ENCODE measurements at regions not wholly inside any gene's neighbourhood (a gene's known extent, or its start where the extent isn't known, plus 50 kb on each side); places are given as distances from the start of the nearest gene placed in this dataset.

DNA sequence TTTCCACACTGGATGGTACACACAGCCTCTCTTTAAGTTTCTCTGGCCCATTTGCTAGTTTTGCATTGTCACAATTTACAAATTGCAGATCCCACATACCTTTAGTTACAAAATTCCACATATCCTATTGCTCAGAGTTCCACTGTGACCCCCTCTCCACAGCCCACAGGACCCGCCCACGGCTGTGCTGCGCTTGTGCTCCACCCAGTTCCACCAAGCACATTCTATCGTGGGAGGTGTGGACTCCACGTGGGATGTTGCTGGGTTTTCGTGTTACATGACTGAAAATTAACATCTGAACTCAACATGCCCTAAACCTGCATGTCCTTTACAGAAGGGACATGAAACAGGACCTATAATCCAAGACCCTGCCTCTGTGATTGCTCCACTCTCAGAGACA is 423.0 kb downstream of the IRS2 start:
- no peak for DNase-seq (ENCODE audit: low spot score)

DNA sequence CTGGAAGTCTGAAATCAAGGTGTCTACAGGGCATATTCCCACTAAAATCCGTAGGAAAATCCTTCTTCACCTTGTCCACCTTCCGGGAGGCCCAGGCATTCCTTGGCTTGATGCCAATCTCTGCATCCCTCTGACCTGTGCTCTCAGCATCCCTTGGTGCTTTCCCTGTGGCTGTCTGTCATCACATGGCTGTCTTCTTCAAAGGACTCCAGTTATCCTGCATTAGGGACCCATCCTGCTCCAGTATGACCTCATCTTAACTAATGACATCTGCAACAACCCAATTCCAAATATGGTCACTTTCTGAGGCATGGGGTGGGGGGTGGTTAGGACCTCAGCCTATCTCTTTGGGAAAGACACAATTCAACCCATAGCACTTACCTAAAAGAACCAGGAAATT is 423.8 kb downstream of the IRS2 start:
- DNase-seq (ENCODE audit: low spot score): no peak

DNA sequence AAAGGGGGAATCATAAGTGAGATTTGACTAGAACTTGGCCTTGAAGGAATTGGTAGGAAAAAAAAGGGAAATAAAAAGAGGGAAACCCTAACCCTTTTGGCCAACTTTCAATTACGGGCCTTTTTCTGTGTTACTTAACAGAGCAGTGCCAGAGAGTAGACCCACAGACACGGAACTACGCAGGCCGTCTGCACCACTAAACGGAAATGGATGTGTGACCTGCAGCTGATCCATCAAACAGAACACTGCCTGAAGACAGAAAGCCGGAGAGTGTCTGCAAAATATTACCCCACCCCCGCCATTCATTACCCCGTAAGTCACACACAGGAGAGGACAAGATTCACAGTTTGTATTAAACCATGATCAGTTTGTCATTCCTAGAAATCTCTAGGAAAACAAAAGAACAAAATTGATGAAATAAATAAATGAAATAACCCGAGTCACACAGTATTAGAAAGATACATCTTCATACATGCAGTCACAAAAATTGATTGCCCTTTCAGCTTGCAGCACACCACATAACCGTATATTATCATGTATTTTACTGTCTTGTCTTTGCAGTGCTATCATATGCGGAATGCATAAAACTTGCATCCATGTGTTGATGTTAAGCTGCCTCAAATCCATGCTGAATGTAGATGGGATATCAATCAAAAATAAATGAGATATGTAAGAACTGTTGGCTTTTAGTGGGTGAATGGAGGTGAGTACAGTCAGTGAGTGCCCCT is 424.7 kb downstream of the IRS2 start:
- DNase-seq (ENCODE audit: low spot score): no peak

DNA sequence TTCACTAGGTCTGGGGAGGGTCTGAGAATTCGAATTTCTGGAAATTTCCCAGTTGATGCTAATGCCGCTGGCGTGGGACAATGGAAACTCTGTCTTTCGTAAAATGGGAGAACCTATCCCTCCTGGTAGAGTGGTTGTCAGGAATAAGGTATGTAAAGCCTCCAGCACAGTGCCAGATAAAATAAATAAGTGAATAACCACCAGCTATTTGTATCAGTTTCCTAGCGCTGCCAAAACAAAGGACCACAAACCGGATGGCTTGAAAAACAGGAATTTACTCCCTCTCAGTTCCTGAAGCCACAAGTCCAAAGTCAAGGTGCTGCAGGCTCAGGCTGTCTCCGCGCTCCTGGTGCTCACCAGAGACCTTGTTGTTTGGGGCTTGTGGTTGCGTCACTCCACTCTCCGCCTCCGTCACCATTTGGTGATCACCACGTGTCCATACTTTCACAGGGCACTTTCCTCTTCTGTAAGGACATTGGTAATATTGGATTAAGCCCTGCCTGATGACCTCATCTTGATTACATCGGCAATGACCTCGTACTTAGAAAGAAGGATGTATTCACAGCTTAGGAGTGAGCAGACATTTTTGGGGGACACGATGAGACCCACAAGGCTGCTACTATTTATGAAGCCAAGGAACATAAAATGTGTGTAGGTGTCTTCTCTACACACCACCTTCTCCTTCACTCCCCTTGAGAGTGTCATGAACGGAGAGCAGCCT is 428.5 kb downstream of the IRS2 start:
- DNase-seq (ENCODE audit: low spot score): no peak

DNA sequence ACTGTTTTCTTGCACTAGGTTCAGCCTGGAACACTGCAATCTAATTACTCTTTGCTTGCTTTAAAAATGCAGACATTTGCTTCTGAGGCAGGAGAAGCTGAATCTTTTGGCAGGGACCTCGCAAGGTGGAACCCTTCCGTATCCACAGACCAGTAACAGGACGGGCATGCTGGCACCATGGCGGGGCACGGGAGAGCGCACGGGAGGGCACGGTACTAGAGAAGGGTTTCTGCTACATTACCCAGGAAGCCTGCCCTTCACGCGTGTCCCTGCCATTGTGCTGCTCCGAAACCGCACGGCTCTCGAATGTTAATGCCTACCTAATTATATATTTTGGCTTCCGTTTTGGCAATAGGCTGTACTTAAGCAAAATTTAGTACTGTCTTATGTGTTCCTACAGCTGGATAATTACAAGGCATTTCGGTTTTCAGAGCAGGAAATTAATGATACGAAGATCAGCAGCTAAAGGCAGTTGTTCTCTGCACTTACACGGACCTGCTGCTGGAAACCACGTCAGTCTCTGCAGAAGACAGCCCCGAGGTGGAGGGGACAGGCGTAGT is 430.4 kb downstream of the IRS2 start:
- DNase-seq (ENCODE audit: low spot score): no peak

DNA sequence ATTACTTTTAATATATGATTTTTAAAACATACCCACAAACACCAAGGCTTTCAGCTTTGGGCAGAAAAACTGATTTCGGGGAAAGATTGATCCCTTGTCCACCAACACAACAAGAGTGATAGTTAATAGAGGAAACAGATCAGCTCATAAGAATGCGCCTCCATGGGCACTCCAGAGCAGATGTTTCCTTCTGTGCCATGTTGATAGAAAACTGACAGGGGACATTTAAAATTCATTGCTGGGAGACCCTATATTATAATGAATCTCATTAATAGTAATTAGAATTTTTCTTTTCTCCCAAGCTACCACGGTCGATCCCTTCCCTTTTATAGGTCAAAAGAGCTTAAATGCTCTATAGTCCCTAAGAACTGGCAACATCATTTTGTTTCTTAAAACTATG is 431.2 kb downstream of the IRS2 start:
- no peak for DNase-seq (ENCODE audit: low spot score)

DNA sequence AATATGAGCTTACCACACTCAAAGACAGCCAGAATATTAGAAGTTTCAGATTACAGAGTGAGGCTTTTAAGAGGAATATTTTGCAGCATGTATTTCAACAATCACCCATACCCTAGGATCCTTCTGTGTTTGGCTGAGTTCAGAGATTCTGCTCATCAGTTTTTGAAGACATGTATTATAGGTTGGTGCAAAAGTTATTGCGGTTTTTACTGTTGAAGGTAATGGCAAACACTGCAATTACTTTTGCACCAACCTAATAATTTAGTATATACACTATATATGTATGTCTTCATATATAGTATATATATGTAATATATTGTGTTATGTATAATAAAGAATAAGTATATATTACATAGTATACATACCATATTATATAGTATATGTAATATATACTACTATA is 435.1 kb downstream of the IRS2 start:
- no peak for DNase-seq (ENCODE audit: low spot score)

DNA sequence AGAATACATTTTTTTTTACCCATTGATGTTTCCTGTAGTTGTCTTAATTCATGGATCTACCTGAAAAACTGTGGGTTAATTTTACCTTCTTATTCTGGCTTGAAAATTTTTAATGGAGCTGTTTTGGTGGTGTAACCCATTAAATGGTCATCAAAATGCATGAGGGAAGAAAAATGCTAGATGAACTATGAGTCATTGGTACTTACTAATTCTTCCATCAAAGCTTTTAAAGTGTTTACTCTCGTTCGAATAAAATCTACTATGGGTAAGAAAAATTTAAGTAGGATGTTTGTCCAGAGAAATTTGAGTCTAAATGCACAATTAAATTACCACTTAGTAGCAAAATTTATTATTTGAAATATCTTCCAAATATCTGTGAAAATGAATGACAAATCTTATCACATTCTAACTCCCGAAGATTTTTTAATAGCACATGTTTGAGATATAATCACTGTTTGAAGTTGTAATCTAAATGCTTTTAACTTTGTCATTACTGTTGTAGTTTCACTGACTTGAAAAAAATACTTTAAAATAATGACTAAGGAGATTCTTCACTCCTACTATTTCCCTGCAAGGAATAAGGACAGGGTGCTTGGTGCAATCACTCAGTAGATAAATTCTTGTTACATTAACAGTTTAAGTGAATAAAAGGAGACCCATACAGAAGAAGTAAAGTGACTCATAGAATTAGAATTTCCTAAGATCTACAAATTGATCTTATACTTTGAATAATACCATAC is 437.7 kb downstream of the IRS2 start:
- no peak for DNase-seq (ENCODE audit: low spot score)

DNA sequence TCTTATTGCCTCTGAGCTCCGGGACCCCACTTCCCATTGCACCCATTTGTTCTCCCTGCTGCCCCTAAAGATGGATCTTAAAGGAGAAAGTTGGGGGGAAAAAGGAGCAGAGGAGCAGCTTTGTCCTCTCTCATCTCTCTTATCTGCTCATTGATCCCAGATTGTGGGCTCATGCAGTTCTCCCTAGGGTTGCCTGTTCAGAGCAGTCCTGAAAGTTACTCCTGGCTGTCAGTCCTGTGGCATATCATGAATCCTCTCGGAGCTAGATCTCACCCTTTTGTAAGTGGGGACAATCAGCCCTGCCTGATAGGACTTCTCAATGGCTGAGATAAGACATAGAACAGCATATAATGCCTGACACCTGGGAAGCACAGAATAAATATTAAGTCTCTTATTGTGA is 440.3 kb downstream of the IRS2 start:
- no peak for DNase-seq (ENCODE audit: low spot score)

DNA sequence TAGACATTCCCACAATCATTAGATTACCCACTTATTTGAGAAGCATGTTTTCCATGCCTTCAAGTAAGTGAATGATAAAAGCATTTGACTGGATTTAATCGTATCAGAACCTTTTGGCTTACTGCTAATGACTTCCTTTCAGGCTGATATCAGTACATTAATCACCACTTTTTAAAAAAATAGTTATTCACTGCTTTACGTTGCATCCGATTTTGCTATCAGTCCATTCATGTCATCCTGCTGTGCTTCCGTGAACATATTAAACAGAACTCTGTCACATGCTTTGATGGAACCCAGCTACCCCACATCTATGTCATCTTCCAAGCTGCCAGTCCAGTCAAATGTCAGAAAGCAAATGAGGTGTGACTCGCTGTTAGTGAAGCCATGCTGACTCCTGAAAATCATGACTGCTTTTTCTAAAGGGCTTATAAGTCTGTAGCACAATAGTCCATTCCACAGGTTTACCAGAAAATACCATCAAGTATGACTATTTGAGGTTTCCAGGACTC is 440.9 kb downstream of the IRS2 start:
- peak; percentile 25 for DNase-seq (ENCODE audit: low spot score)

DNA sequence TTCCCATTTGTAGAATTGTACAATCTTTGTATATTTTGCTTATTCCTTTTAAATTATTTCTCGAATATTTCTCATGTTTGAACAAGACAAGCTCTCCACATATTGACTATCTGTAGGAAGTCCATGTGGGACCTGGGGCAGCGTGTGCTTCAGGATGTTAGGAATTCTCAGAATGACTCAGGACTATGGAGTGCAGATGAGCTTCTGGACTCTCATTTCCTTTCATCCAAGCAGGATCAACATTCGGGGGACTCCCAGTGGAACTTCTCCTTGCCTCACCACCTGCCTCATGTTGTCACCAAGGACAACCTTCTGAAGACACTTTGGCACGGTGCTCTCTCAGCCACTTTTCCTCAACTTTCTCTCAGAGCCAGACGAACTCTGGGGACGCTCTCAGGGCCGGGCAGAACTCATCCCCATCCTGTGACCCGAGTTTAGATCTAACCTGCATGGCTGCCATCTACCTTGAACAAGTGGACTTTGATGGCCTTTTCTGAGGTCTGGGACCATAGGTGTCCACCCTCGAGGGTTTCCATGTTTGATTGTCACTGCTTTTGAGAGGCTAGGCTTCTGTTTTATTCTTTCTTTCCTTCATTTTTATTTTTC is 441.7 kb downstream of the IRS2 start:
- DNase-seq (ENCODE audit: low spot score): peak; percentile 68

DNA sequence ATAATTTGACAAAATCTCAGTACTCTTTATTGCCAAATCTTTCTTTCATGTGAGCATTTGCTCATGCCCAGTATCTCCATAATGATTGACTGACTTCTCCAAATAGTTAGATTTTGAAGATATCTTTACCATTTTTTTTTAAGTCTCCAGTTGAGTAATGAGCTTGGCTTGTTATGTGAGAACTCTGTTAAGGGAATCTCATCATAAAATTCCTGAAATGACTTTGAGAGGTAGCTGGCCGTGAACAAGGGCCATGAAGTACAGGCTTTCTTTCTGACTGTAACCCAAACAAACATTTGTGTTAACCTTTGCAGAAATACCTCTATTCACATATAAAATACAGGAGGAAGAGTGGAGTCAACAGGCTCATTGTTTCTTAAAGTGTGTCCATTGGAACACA is 449.7 kb downstream of the IRS2 start:
- DNase-seq (ENCODE audit: low spot score): peak; percentile 50

DNA sequence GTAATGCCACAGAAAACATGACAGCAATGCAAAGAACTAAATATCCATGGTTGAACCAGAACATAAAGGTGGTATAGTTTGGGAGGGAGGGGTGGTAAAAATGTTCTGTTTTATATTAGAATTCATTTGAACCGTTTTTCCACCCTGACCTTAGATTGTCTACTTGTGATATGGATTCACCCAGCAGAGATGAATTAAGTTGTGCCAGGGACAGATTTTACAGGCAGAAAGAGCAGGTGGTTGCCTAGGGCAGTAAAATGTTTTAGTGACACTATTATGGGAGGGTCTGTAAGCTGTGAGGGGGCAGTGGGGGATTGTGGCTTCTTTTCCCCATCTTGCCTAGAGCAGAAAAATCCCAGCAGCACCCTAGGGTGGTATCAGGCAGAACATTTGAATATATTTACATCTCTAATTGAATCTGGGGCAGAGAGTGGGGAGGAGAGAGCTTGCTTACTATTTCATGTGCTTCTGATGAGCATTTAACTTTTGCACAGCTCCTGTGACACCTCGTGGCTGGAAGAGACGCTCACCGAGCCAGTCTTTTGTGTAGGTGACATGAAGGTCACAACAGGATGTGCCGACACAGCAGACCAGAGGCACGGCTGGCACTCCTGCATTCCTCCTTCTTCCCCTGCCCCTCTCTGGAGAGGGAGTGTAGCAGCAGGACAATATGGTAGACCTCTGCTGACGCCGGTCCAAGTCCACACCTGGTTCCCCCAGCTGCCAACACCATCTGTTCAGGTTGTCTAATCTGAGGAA is 452.3 kb downstream of the IRS2 start:
- DNase-seq (ENCODE audit: low spot score): no peak

DNA sequence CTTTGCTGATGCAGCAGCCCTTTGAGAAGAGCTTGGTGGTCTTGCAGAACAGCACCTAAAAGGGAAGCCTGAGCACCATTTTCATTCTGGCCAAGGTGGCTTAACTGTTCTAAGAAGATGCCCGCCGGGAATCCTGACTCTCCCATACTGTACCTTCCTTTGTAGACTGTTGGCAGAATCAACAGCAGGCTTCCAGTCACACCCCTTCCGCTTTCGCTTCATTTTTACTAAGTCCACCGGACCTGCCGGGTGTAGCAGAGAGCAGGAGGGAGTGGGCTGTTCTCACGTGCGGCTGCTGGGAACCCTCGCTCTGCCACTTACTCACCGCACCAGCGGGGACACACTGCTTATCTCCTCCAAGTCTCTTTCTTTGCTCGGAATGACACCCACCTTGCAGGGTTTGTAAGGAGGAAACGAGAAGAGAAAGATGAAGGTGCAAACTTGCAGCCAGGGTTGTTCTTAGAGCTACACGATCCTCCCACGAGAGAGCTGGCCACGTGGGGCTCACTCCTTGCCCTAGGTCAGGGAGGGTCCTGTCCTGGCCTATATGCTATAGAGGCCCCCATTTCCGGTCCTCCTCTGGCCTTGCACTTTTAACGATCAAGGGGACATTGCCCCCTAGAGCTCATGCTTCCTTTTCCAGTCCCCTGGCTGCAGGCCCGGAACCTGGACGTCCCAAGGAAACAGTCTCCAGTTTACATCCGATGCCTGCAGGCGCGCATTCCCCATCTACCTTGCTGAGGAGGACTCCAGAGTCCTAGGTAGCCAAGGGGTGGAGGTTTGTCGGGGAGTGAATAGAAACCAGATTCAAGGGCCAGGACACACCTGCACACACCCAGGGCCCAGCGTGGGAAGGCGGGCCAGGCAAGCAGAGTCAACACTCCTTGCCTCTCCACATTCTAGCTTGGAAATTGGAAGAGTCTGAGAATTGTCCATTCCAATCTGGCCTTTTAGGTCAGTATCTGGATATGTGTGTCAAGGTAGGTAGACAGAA is 453.6 kb downstream of the IRS2 start:
- no peak for DNase-seq (ENCODE audit: low spot score)

DNA sequence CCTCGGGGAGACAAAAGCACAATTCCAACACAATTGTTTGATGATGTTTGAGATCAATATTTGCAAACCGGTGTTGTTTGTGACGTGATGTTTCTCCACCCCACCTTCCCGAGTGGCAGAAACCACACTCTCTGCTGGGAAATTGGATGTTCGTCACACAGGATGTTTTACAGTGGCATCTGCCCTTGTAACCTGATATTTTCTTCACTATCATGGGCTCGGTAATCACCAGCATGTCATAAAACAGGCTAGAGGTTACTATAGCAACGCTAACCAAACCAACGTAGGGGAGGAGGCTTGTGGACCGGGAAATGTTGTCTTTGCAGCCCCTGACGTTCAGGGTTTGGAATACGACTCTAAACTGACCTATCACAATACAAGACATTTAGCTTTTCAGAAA is 454.5 kb downstream of the IRS2 start:
- peak; percentile 27 for DNase-seq (ENCODE audit: low spot score)

DNA sequence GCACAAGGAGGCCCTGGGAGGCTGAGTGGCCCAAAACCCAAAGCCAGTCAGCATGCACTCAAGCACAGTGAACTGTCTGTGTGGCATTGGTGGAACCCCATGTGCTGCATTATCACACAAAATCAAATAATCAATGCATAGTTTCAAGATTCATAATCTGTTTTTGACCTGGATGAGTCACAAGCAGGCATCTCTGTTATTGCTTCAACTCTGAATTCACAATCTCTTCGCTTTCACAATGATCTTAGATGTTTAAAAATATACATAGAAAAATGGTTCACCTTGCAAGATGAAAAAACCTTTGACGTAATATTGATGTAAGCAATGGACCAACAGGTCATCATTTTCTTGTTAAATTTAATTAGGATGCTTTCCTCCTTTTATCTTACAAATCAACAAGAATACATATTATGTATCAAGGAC is 455.4 kb downstream of the IRS2 start:
- no peak for DNase-seq (ENCODE audit: low spot score)

DNA sequence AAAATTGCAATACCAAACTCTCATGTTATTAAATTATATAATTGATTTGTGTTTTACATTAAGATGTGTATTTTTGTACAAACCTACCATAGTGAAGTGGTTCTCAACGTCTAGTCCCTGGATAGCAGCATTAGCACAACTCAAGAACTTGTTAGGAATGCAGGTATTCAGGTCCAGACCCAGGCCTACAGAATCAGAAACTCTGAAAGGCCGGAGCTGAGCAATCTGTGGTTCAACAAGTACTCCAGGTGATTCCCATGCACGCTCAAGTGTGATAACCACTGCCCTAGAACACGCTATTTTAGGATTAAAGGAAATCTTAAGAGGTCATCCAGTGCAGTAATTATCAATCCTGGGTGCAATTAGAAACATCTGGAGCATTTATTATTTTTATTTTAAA is 456.3 kb downstream of the IRS2 start:
- no peak for DNase-seq (ENCODE audit: low spot score)

DNA sequence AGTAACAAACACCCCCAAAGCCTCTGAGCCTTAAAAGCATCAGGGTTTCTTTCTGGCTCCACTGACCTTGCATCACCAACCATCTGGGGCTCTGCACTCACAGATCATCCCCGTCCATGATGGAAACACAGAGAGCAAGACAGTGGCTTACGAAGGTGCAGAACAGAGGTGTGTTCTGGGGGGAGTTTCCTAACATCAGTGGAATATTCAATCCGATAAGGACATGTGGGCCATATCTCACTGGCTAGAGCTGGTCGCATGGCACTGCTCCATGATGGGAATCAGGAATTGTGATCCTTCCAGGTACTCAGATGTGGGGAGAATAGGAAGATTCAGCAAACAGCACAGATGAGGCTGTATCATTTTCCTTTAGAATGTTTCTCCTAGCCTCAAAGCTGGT is 457.2 kb downstream of the IRS2 start:
- no peak for DNase-seq (ENCODE audit: low spot score)

DNA sequence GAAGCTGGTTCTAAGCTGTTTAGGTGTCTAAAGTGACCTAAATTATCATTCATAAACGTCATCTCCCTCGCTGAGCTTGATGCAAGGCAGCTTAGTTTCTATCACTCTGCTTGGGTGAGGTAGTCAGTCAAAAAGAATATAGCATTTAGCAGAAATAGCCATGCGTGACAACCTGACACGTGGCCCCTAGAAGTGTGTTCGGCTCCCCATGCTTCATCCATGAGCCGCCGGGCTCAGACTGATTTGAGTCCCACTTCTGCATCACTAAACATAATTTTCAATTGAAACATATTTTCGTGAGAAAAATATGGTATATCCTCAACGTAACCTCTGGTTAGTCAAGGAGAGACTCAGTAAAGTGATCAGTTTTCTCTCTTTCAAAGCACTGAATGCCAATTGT is 459.8 kb downstream of the IRS2 start:
- DNase-seq (ENCODE audit: low spot score): no peak

DNA sequence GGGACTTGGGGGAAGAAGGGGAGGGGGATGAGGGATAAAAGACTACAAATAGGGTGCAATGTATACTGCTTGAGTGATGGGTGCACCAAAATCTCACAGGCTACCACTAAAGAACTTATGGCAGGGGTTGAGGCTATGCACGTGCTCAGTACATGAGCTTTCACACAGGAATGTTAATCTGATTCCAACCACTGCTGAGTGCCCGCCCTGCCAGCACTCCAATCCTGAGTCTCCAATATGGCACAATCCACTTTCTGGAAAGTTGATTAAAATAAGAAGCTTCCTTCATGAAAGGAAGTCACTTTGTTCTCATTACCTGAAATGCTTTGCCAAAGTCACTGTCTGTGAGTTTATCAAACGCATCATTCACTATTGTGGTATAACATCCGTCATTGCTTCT is 463.0 kb downstream of the IRS2 start:
- no peak for DNase-seq (ENCODE audit: low spot score)
